Ascending aorta (tissue), 2 donors: ENCODE measurements at regions not wholly inside any gene's neighbourhood (a gene's known extent, or its start where the extent isn't known, plus 50 kb on each side); places are given as distances from the start of the nearest gene placed in this dataset.

Source experiments
- DNase-seq, 2 donors: peaks; one replicate each; pipeline ENCODE4 v3.0.0-alpha.2; 2019; ENCODE audit warnings: low spot score in 2 of 2
- H3K27ac ChIP-seq, 2 donors: fragments of 200-600 bp; sonication (generic); one replicate each; pipeline ENCODE4 v1.5.1; 2016 to 2017; ENCODE audit warnings: mild to moderate bottlenecking in 1 of 2
- H3K27me3 ChIP-seq: fragments of 200-600 bp; sonication (generic); one replicate; pipeline ENCODE4 v1.5.1; 2017
- H3K36me3 ChIP-seq, 2 donors: fragments of 200-600 bp; sonication (generic); one replicate each; pipeline ENCODE4 v1.5.1; 2016
- H3K4me1 ChIP-seq, 2 donors: fragments of 200-600 bp; sonication (generic); one replicate each; pipeline ENCODE4 v1.5.1; 2016 to 2017; ENCODE audit warnings: mild to moderate bottlenecking in 1 of 2
- H3K4me3 ChIP-seq, 2 donors: fragments of 200-600 bp; sonication (generic); one replicate each; pipeline ENCODE4 v1.5.1; 2016 to 2017; ENCODE audit warnings: mild to moderate bottlenecking in 1 of 2
- H3K9me3 ChIP-seq, 2 donors: fragments of 200-600 bp; sonication (generic); one replicate each; pipeline ENCODE4 v1.5.1; 2016
- CTCF ChIP-seq, 3 experiments: fragments of 200-600 bp in 2 of 3; fragments of 450-650 bp in 1 of 3; sonication (generic) in 2 of 3; IDR thresholded peaks; one replicate each; pipeline ENCODE4 v1.5.1; 2016 to 2019; ENCODE audit warnings: antibody characterized with exemption in 3 of 3, mild to moderate bottlenecking in 1 of 3, moderate library complexity in 1 of 3
- intact Hi-C: fragments of 100-400 bp; cut with DNase I; formaldehyde crosslinking; loops from one replicate; pipeline ENCODE4 v1.15.1; 2023

DNA sequence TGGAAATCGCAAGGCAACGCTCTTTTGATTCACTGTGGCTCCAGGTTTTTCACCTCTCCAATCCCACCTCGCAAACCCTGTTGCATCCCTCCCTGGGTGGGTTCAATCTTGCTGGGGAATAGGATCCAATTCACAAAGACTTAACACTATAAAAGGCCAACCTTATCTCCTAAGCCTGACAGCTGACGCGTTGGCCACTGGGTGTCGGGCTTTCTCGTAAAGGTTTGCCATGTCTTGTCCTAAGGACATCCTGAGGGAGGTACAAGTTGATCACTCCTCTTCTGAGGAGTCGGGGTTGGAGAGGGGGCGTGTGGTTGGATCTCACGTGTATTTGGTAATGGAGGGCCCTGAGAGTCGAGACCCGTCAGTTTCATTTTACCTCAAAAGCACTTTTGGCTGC is 112.6 kb upstream of the FZD10 start:
- DNase-seq: no peak
- Histone ChIP-seq H3K27me3 (no peaks in the 10 kb centered on the region), H3K27ac (no peak overlapping the region), H3K9me3 (no peaks in the 10 kb centered on the region), H3K4me3 (no peak overlapping the region), H3K4me1 (no peaks in the 10 kb centered on the region), H3K36me3 (no peaks in the 10 kb centered on the region)
- intact Hi-C loops: loop anchor here (10.0 kb wide), 1 partner anchor 695 kb away; no protein-coding TSS in a partner anchor
- no peak for TF ChIP-seq CTCF (IDR thresholded peaks at IDR 0.05)

- H3K4me3 ChIP-seq: no peak overlapping the region
- no peaks in the 10 kb centered on the region for H3K27me3 ChIP-seq
- DNase-seq: no peak
- no peaks in the 10 kb centered on the region for H3K9me3 ChIP-seq
- H3K36me3 ChIP-seq: no peaks in the 10 kb centered on the region
- intact Hi-C loops: no loop called here
- no peak overlapping the region for H3K27ac ChIP-seq
- no peak for TF ChIP-seq CTCF (IDR thresholded peaks at IDR 0.05)
- H3K4me1 ChIP-seq: no peaks in the 10 kb centered on the region
These were observed 110.4 kb upstream of the FZD10 start for GRCh38 chr12:130051900-130052299.

DNA sequence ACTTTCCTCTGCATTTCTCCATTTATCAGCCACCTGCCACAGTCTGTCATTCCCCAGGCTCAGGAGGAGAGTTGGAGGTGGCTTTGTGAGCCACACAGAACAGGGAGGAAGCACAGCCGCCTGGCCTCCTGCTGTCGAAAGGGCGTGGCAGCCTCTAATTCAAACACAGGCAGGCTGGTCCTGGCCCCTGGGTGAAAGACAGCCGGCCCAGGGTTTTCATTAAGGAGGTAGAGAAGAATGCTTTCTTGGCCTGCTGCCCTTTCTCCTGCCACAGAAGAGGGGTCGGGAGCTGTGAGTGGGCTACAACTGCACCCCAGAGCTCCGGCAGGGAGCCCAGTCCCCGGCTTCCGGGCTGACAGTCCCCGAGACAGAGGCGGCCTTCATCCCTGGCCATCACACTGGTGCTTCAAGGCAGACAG is 108.6 kb upstream of the FZD10 start:
- no peak overlapping the region for H3K27ac ChIP-seq
- no peak for DNase-seq
- H3K36me3 ChIP-seq: no peaks in the 10 kb centered on the region
- no peaks in the 10 kb centered on the region for H3K4me1 ChIP-seq
- intact Hi-C loops: no loop called here
- no peak overlapping the region for H3K4me3 ChIP-seq
- H3K27me3 ChIP-seq: no peaks in the 10 kb centered on the region
- no peak for TF ChIP-seq CTCF (IDR thresholded peaks at IDR 0.05)
- H3K9me3 ChIP-seq: no peaks in the 10 kb centered on the region

- Histone ChIP-seq H3K36me3 (no peaks in the 10 kb centered on the region), H3K27me3 (no peaks in the 10 kb centered on the region), H3K4me1 (no peaks in the 10 kb centered on the region), H3K4me3 (no peak overlapping the region), H3K9me3 (no peaks in the 10 kb centered on the region), H3K27ac (no peak overlapping the region)
- TF ChIP-seq CTCF (IDR thresholded peaks at IDR 0.05): no peak
- intact Hi-C loops: no loop called here
- no peak for DNase-seq
These were observed 107.5 kb upstream of the FZD10 start for GRCh38 chr12:130054803-130055202.

GRCh38 chr12:130058926-130059472 is 103.3 kb upstream of the FZD10 start:
- Histone ChIP-seq H3K27ac (no peak overlapping the region), H3K4me3 (no peak overlapping the region), H3K36me3 (no peaks in the 10 kb centered on the region), H3K27me3 (no peaks in the 10 kb centered on the region), H3K9me3 (no peaks in the 10 kb centered on the region), H3K4me1 (no peaks in the 10 kb centered on the region)
- TF ChIP-seq CTCF (IDR thresholded peaks at IDR 0.05): no peak
- intact Hi-C loops: no loop called here
- DNase-seq: no peak

GRCh38 chr12:130063866-130064265 is 98.4 kb upstream of the FZD10 start:
- no peaks in the 10 kb centered on the region for H3K9me3 ChIP-seq
- no peaks in the 10 kb centered on the region for H3K36me3 ChIP-seq
- no peak for DNase-seq
- no peak overlapping the region for H3K27ac ChIP-seq
- TF ChIP-seq CTCF (IDR thresholded peaks at IDR 0.05): no peak
- no peaks in the 10 kb centered on the region for H3K4me1 ChIP-seq
- no peaks in the 10 kb centered on the region for H3K27me3 ChIP-seq
- no peak overlapping the region for H3K4me3 ChIP-seq
- intact Hi-C loops: no loop called here
